HEK293T (cell line): ENCODE measurements at regions not wholly inside any gene's neighbourhood (a gene's known extent, or its start where the extent isn't known, plus 50 kb on each side); places are given as distances from the start of the nearest gene placed in this dataset.

Experiments
- CTCF ChIA-PET: fragments of 350-600 bp; formaldehyde crosslinking; extraction: SDS; loops from one replicate; lab custom pipeline; 2021; ENCODE audit warnings: antibody characterized with exemption, inconsistent platforms; lab: Yijun Ruan, JAX
- POLR2A ChIA-PET: fragments of 350-600 bp; formaldehyde crosslinking; extraction: SDS; loops from one replicate; lab custom pipeline; 2020; ENCODE audit warnings: antibody characterized with exemption, inconsistent platforms; lab: Yijun Ruan, JAX
- DNase-seq: peaks from one replicate; pipeline ENCODE4 v3.0.0; 2012; ENCODE audit warnings: mixed read lengths; ENCODE audit errors: extremely low spot score
- ARNT ChIP-seq: fragments of 450-650 bp; IDR thresholded peaks from 2 replicates; pipeline ENCODE4 v1.6.1; 2017; ENCODE audit warnings: mild to moderate bottlenecking
- BHLHE40 ChIP-seq: fragments of 450-650 bp; IDR thresholded peaks from 2 replicates; pipeline ENCODE4 v1.6.1; 2016; ENCODE audit warnings: mild to moderate bottlenecking, moderate library complexity, borderline replicate concordance
- CTBP1 ChIP-seq: fragments of 450-650 bp; IDR thresholded peaks from 2 replicates; pipeline ENCODE4 v1.6.1; 2016; ENCODE audit warnings: borderline replicate concordance
- ELF4 ChIP-seq: fragments of 450-650 bp; IDR thresholded peaks from 2 replicates; pipeline ENCODE4 v1.6.1; 2017; ENCODE audit warnings: antibody characterized with exemption
- FOXA1 ChIP-seq: fragments of 450-650 bp; IDR thresholded peaks from 2 replicates; pipeline ENCODE4 v1.6.1; 2016; ENCODE audit warnings: mild to moderate bottlenecking
- FOXK2 ChIP-seq: fragments of 450-650 bp; IDR thresholded peaks from 2 replicates; pipeline ENCODE4 v1.6.1; 2016; ENCODE audit warnings: mild to moderate bottlenecking
- FOXM1 ChIP-seq: fragments of 450-650 bp; IDR thresholded peaks from 2 replicates; pipeline ENCODE4 v1.6.1; 2017; ENCODE audit warnings: mild to moderate bottlenecking, borderline replicate concordance
- HDGF ChIP-seq: fragments of 450-650 bp; IDR thresholded peaks from 2 replicates; pipeline ENCODE4 v1.6.1; 2017; ENCODE audit warnings: antibody characterized with exemption, borderline replicate concordance
- L3MBTL2 ChIP-seq: fragments of 450-650 bp; conservative IDR thresholded peaks from 2 replicates; pipeline ENCODE4 v1.6.1; 2016; ENCODE audit warnings: mild to moderate bottlenecking
- LEF1 ChIP-seq: fragments of 450-650 bp; IDR thresholded peaks from 2 replicates; pipeline ENCODE4 v1.6.1; 2017; ENCODE audit warnings: mild to moderate bottlenecking, borderline replicate concordance
- NFRKB ChIP-seq: fragments of 450-650 bp; IDR thresholded peaks from 2 replicates; pipeline ENCODE4 v1.6.1; 2016; ENCODE audit warnings: mild to moderate bottlenecking, moderate library complexity
- SP1 ChIP-seq: fragments of 450-650 bp; IDR thresholded peaks from 2 replicates; pipeline ENCODE4 v1.6.1; 2017
- SUZ12 ChIP-seq: fragments of 450-650 bp; IDR thresholded peaks from 2 replicates; pipeline ENCODE4 v1.6.1; 2016; ENCODE audit warnings: mild to moderate bottlenecking
- TARDBP ChIP-seq: fragments of 450-650 bp; IDR thresholded peaks from 2 replicates; pipeline ENCODE4 v1.6.1; 2016
- ZNF384 ChIP-seq: fragments of 450-650 bp; IDR thresholded peaks from 2 replicates; pipeline ENCODE4 v1.6.1; 2016
- TF ChIP-seq, protein P1 (sequence below): fragments of 450-650 bp; IDR thresholded peaks from 2 replicates; pipeline ENCODE4 v1.6.1; 2016

DNA sequence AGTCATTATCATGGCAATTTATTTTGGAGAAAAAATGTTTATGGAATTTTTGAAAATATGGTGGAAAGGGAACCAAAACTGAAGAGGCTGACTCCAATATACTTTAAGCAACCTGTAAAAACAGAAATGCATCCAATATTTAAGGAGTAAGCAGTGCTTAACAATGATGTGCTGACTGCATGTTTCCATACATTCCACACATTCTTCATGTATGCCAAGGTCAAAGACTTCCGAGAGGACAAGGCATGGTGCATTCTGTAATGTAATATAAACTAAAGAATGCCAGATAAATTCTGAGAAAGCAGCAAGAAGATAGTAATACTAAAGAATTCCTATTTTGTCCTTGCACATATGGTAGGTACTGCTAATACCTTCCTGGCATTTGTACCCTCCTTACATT is 2015.9 kb upstream of the CDH9 start:
- POLR2A ChIA-PET, result no interaction called here
- CTCF ChIA-PET, result no interaction called here
- no peak for TF ChIP-seq TARDBP
- TF ChIP-seq HDGF, result no peak
- TF ChIP-seq, protein P1, sequence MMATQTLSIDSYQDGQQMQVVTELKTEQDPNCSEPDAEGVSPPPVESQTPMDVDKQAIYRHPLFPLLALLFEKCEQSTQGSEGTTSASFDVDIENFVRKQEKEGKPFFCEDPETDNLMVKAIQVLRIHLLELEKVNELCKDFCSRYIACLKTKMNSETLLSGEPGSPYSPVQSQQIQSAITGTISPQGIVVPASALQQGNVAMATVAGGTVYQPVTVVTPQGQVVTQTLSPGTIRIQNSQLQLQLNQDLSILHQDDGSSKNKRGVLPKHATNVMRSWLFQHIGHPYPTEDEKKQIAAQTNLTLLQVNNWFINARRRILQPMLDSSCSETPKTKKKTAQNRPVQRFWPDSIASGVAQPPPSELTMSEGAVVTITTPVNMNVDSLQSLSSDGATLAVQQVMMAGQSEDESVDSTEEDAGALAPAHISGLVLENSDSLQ, result no peak
- no peak for TF ChIP-seq ARNT
- TF ChIP-seq ELF4, result no peak
- TF ChIP-seq SP1, result no peak
- no peak for TF ChIP-seq NFRKB
- no peak for TF ChIP-seq ZNF384
- TF ChIP-seq BHLHE40, result no peak
- no peak for TF ChIP-seq FOXA1
- TF ChIP-seq CTBP1, result no peak
- TF ChIP-seq SUZ12, result no peak
- no peak for TF ChIP-seq FOXM1
- no peak for DNase-seq

DNA sequence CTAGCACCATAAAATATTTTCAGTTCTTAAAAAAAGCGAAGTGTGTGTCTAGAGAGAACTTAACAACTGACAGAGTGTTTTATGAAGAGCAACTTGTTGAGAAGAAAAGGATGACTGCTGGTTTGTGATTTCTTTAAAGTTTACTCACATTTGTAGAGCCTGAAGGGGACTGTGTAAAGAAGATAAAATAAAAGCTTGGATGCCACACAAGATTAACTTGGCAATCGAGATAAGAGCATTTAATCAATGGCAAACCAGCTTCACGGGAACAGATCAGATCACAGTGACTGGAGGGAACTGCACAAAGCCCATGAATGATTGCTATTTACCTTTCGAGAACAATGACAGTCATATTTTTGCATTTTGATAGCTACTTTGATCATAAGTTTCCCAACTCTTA is 2013.1 kb upstream of the CDH9 start:
- ChIA-PET CTCF (no interaction called here), POLR2A (no interaction called here)
- no peak for DNase-seq
- TF ChIP-seq FOXM1 (no peak), FOXK2 (no peak), LEF1 (no peak), ARNT (no peak), TARDBP (no peak), CTBP1 (no peak), SUZ12 (no peak), ELF4 (no peak), NFRKB (no peak), ZNF384 (no peak), HDGF (no peak), FOXA1 (no peak), BHLHE40 (no peak), SP1 (no peak), L3MBTL2 (no peak)
- TF ChIP-seq, protein P1, result no peak

- CTCF ChIA-PET, result no interaction called here
- DNase-seq, result no peak
- POLR2A ChIA-PET, result no interaction called here
- TF ChIP-seq TARDBP (no peak), L3MBTL2 (no peak), BHLHE40 (no peak), FOXM1 (no peak), CTBP1 (no peak), SP1 (no peak), ZNF384 (no peak)
- TF ChIP-seq, protein P1, result no peak
These were observed 2003.8 kb upstream of the CDH9 start for GRCh38 chr5:29042152-29042551.

DNA sequence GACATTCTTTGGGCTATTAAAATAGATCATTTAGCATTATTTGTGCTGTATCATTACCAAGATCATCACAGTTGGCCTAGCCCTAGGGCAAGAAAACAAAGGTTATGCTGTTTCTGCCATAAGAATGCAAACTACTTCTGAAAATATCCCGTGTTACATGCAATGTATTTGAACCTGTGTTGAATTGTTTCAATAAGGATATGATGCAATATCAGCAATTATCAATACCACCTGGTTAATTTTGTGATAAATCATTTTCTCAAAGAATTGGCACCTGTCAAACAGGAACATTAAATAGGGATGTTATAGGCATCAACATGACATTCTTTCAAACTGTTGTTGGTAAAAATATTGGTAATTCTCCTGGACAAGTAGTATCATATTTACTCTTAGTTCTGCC is 2002.0 kb upstream of the CDH9 start:
- ChIA-PET POLR2A (no interaction called here), CTCF (interaction anchor here (0.6 kb wide), 1 partner anchor 158 kb away, joined by 3 read pairs; no protein-coding TSS in a partner anchor)
- no peak for TF ChIP-seq BHLHE40
- TF ChIP-seq NFRKB, result no peak
- TF ChIP-seq ARNT, result no peak
- no peak for TF ChIP-seq FOXA1
- TF ChIP-seq LEF1, result no peak
- no peak for TF ChIP-seq TARDBP
- TF ChIP-seq FOXM1, result no peak
- TF ChIP-seq CTBP1, result no peak
- no peak for TF ChIP-seq SUZ12
- TF ChIP-seq SP1, result no peak
- TF ChIP-seq HDGF, result no peak
- no peak for TF ChIP-seq ELF4
- no peak for TF ChIP-seq L3MBTL2
- no peak for TF ChIP-seq ZNF384
- no peak for TF ChIP-seq FOXK2
- TF ChIP-seq, protein P1, result no peak
- no peak for DNase-seq

GRCh38 chr5:29039994-29040393 is 2001.6 kb upstream of the CDH9 start:
- TF ChIP-seq ELF4, result no peak
- TF ChIP-seq FOXK2, result no peak
- TF ChIP-seq CTBP1, result no peak
- no peak for TF ChIP-seq SP1
- TF ChIP-seq FOXM1, result no peak
- TF ChIP-seq, protein P1, result no peak
- no peak for TF ChIP-seq L3MBTL2
- TF ChIP-seq LEF1, result no peak
- no peak for TF ChIP-seq ZNF384
- no peak for TF ChIP-seq BHLHE40
- TF ChIP-seq ARNT, result no peak
- TF ChIP-seq FOXA1, result no peak
- TF ChIP-seq NFRKB, result no peak
- ChIA-PET CTCF (interaction anchor here (0.6 kb wide), 1 partner anchor 158 kb away, joined by 3 read pairs; no protein-coding TSS in a partner anchor), POLR2A (no interaction called here)
- DNase-seq, result no peak
